Endothelial cell of umbilical vein (primary cell): ENCODE measurements at regions not wholly inside any gene's neighbourhood (a gene's known extent, or its start where the extent isn't known, plus 50 kb on each side); places are given as distances from the start of the nearest gene placed in this dataset.

Source experiments
- BruUV-seq: library from RNA; stranded (reverse); fragments of 400-500 nt; replicated peaks from 2 replicates; lab custom pipeline; 2021; lab: Mats Ljungman, UMichigan
- CTCF ChIA-PET: fragments of 300-600, 350-600 bp; sonication (Branson Sonifier 250); formaldehyde crosslinking; loops from one replicate; lab custom pipeline; 2021; ENCODE audit warnings: antibody characterized with exemption, inconsistent platforms; lab: Charles Lee
- POLR2A ChIA-PET: fragments of 300-600, 350-600 bp; sonication (Branson Sonifier 250); formaldehyde crosslinking; loops from one replicate; lab custom pipeline; 2021; ENCODE audit warnings: antibody characterized with exemption, inconsistent platforms; lab: Charles Lee
- DNase-seq: peaks from one replicate; pipeline ENCODE4 v3.0.0-alpha.2; 2011; ENCODE audit warnings: low read depth, low spot score
- FAIRE-seq: peaks from 2 replicates; lab custom pipeline; 2011; peaks lifted over from hg19 to GRCh38; lab: Jason Lieb, UNC
- H2AFZ ChIP-seq: 2 replicates; pipeline ENCODE4 v1.6.0; 2012; ENCODE audit warnings: low read depth, low read length, control low read depth, inconsistent platforms
- H3K27ac ChIP-seq: 2 replicates; pipeline ENCODE4 v1.5.1; 2011; ENCODE audit warnings: low read depth, mild to moderate bottlenecking, control low read depth, low read length, moderate library complexity; ENCODE audit not compliant: insufficient read depth
- H3K27me3 ChIP-seq, 2 experiments: 2 replicates each; pipeline versions ENCODE4 v1.6.0 to v1.6.1; 2011; ENCODE audit warnings: low read length in 2 of 2, mixed read lengths in 1 of 2; ENCODE audit not compliant: control insufficient read depth in 2 of 2, insufficient read depth in 2 of 2
- H3K36me3 ChIP-seq, 2 experiments: 2 replicates in 1 of 2; 3 replicates in 1 of 2; pipeline ENCODE4 v1.5.1; 2011; ENCODE audit warnings: low read length in 2 of 2, mild to moderate bottlenecking in 1 of 2, moderate library complexity in 1 of 2; ENCODE audit not compliant: control insufficient read depth in 2 of 2, insufficient read depth in 2 of 2; ENCODE audit errors: extremely low read depth in 1 of 2
- H3K4me1 ChIP-seq: 3 replicates; pipeline ENCODE4 v1.5.1; 2011; ENCODE audit warnings: mild to moderate bottlenecking, low read length; ENCODE audit not compliant: control insufficient read depth, insufficient read depth; ENCODE audit errors: extremely low read depth
- H3K4me2 ChIP-seq: 2 replicates; pipeline ENCODE4 v1.6.1; 2011; ENCODE audit warnings: low read length, control low read depth, mixed read lengths; ENCODE audit not compliant: insufficient read depth
- H3K4me3 ChIP-seq, 3 experiments: fragments of 200-600 bp in 1 of 3; sonication (generic), shearing (Covaris generic) in 1 of 3; replicated peaks in 1 of 3; 2 replicates each; pipeline ENCODE4 v1.5.1; 2011 to 2016; ENCODE audit warnings: control low read depth in 3 of 3, low read length in 3 of 3, mild to moderate bottlenecking in 2 of 3, inconsistent platforms in 1 of 3, low read depth in 1 of 3, moderate library complexity in 1 of 3; ENCODE audit not compliant: insufficient read depth in 1 of 3
- H3K79me2 ChIP-seq: 2 replicates; pipeline ENCODE4 v1.6.0; 2012; ENCODE audit warnings: low read length, inconsistent platforms; ENCODE audit not compliant: control insufficient read depth, insufficient read depth
- H3K9ac ChIP-seq: replicated peaks from 2 replicates; pipeline ENCODE3; 2011; ENCODE audit warnings: low read length, control low read depth; ENCODE audit not compliant: insufficient read depth; ENCODE audit errors: extremely low read depth
- H3K9me1 ChIP-seq: replicated peaks from 3 replicates; pipeline ENCODE4 v1.6.0; 2011; ENCODE audit warnings: mild to moderate bottlenecking, low read length; ENCODE audit not compliant: control insufficient read depth, insufficient read depth; ENCODE audit errors: extremely low read depth
- H3K9me3 ChIP-seq: replicated peaks from 2 replicates; pipeline ENCODE4 v1.5.1; 2012; ENCODE audit warnings: low read length, inconsistent platforms; ENCODE audit not compliant: control insufficient read depth, insufficient read depth
- H4K20me1 ChIP-seq: replicated peaks from 2 replicates; pipeline ENCODE3; 2011; ENCODE audit warnings: mild to moderate bottlenecking, low read length; ENCODE audit not compliant: control insufficient read depth, insufficient read depth; ENCODE audit errors: extremely low read depth
- EZH2 ChIP-seq: IDR thresholded peaks from 2 replicates; pipeline ENCODE4 v1.6.1; 2012; ENCODE audit warnings: borderline replicate concordance, low read depth, mild to moderate bottlenecking, moderate library complexity, low read length, inconsistent platforms; ENCODE audit not compliant: severe bottlenecking
- FOS ChIP-seq: IDR thresholded peaks from 2 replicates; pipeline ENCODE4 v1.6.1; 2011; ENCODE audit warnings: mild to moderate bottlenecking, low read length, moderate library complexity, borderline replicate concordance; ENCODE audit not compliant: insufficient read depth
- GATA2 ChIP-seq: IDR thresholded peaks from 2 replicates; pipeline ENCODE4 v1.7.0; 2011; ENCODE audit warnings: low read depth, mild to moderate bottlenecking, moderate library complexity, mixed read lengths, low read length; ENCODE audit not compliant: insufficient read length, insufficient read depth
- JUN ChIP-seq: IDR thresholded peaks from 2 replicates; pipeline ENCODE4 v1.6.1; 2011; ENCODE audit warnings: borderline replicate concordance, low read depth; ENCODE audit not compliant: insufficient read length, insufficient read depth
- MYC ChIP-seq: IDR thresholded peaks from one replicate; pipeline ENCODE4 v1.6.1; 2011; ENCODE audit warnings: mild to moderate bottlenecking, low read depth, low read length
- POLR2A ChIP-seq: IDR thresholded peaks from 2 replicates; pipeline ENCODE4 v1.6.1; 2012; ENCODE audit warnings: low read depth, mild to moderate bottlenecking, control low read depth, low read length
- POLR2AphosphoS5 ChIP-seq: IDR thresholded peaks from 2 replicates; pipeline ENCODE4 v1.6.1; 2012; ENCODE audit warnings: low read depth, mild to moderate bottlenecking, control low read depth, low read length, moderate library complexity; ENCODE audit not compliant: insufficient read depth
- dilution Hi-C: fragments of 300-500 bp; cut with MboI; formaldehyde crosslinking; loops from one replicate; pipeline ENCODE4 v1.15.0; 2019; ENCODE audit warnings: low sequenced_read_pairs; ENCODE audit not compliant: extremely low pct_ligation_motif_present
- intact Hi-C: fragments of 100-400 bp; cut with micrococcal nuclease; formaldehyde crosslinking; loops from one replicate; pipeline ENCODE4 v1.10.0; 2022
- TF ChIP-seq, protein P1 (sequence below), 2 donors: IDR thresholded peaks; 1 replicate in 1 of 2; 2 replicates in 1 of 2; pipeline ENCODE4 v1.5.1; 2011; ENCODE audit warnings: low read length in 2 of 2, mild to moderate bottlenecking in 2 of 2, moderate library complexity in 2 of 2, control low read depth in 1 of 2, inconsistent platforms in 1 of 2, low read depth in 1 of 2; ENCODE audit not compliant: insufficient read depth in 1 of 2; ENCODE audit errors: extremely low read depth in 1 of 2
- TF ChIP-seq, protein P2 (sequence below): IDR thresholded peaks from 2 replicates; pipeline ENCODE4 v1.6.1; 2011; ENCODE audit not compliant: insufficient read depth, insufficient read length

DNA sequence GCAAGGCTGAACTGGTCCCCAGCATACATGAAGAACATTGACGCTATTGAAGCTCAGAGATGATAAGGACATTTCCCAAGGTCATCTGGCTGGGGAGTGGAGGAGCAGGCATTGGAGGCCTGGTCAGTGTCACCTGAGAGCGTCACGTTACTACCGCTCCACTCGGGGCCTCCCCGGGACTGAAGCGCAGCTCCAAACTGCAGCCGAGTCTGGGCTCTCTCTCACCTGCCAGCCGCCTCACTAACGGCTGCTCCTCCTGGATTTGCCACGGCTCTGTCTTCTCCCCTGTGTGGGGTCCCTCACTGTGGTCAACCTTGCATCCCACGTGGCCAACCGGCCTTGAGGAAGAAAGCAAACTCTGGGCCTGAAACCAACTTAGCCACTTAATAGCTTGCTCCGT is 111.3 kb downstream of the ADSS2 start:
- Histone ChIP-seq H4K20me1 (no peaks in the 10 kb centered on the region), H3K9ac (no peak overlapping the region), H3K27me3 (no peaks in the 10 kb centered on the region), H3K4me2 (no peak overlapping the region), H3K36me3 (no peaks in the 10 kb centered on the region), H3K27ac (no peak overlapping the region), H2AFZ (no peak overlapping the region), H3K4me3 (no peak overlapping the region), H3K4me1 (peaks cover 11% of the 10 kb centered on the region), H3K9me3 (no peaks in the 10 kb centered on the region), H3K9me1 (no peaks in the 10 kb centered on the region), H3K79me2 (no peaks in the 10 kb centered on the region)
- FAIRE-seq (no peak), DNase-seq (no peak)
- dilution Hi-C loops (no loop called here), intact Hi-C loops (loop anchor here (10.0 kb wide), 1 partner anchor 494 kb away; the partner anchor contains the start of gene COX20)
- CTCF ChIA-PET, result interaction anchor here (1.4 kb wide), 1 partner anchor 15 kb away, joined by 3 read pairs; no protein-coding TSS in a partner anchor
- POLR2A ChIA-PET, result no interaction called here
- no peak for TF ChIP-seq FOS
- no peak for TF ChIP-seq EZH2
- TF ChIP-seq JUN, result no peak
- TF ChIP-seq POLR2AphosphoS5, result no peak
- no peak for TF ChIP-seq GATA2
- TF ChIP-seq, protein P1, sequence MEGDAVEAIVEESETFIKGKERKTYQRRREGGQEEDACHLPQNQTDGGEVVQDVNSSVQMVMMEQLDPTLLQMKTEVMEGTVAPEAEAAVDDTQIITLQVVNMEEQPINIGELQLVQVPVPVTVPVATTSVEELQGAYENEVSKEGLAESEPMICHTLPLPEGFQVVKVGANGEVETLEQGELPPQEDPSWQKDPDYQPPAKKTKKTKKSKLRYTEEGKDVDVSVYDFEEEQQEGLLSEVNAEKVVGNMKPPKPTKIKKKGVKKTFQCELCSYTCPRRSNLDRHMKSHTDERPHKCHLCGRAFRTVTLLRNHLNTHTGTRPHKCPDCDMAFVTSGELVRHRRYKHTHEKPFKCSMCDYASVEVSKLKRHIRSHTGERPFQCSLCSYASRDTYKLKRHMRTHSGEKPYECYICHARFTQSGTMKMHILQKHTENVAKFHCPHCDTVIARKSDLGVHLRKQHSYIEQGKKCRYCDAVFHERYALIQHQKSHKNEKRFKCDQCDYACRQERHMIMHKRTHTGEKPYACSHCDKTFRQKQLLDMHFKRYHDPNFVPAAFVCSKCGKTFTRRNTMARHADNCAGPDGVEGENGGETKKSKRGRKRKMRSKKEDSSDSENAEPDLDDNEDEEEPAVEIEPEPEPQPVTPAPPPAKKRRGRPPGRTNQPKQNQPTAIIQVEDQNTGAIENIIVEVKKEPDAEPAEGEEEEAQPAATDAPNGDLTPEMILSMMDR (IDR thresholded peaks at IDR 0.05; ENCODE audit: extremely low read depth in 1 of 2, insufficient read depth in 1 of 2, low read depth in 1 of 2, low read length in 2 of 2), result no peak
- no peak for TF ChIP-seq POLR2A
- TF ChIP-seq, protein P2, sequence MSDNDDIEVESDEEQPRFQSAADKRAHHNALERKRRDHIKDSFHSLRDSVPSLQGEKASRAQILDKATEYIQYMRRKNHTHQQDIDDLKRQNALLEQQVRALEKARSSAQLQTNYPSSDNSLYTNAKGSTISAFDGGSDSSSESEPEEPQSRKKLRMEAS, result no peak
- TF ChIP-seq MYC, result no peak
- BruUV-seq, result no TSS peak
